Adrenal gland (tissue), 5 donors: ENCODE measurements at regions not wholly inside any gene's neighbourhood (a gene's known extent, or its start where the extent isn't known, plus 50 kb on each side); places are given as distances from the start of the nearest gene placed in this dataset.

ENCODE experiments used
- CTCF ChIP-seq, 6 experiments: fragments of 450-650 bp in 4 of 6; fragments of 200-600 bp in 2 of 6; sonication (generic) in 1 of 6; IDR thresholded peaks; 1 replicate in 5 of 6; 2 replicates in 1 of 6; pipeline versions ENCODE4 v1.5.1 to v1.8.0; 2016 to 2021; ENCODE audit warnings: antibody characterized with exemption in 6 of 6, mild to moderate bottlenecking in 2 of 6, moderate library complexity in 1 of 6
- POLR2A ChIP-seq, 2 donors: fragments of 450-650 bp; IDR thresholded peaks; one replicate each; pipeline ENCODE4 v1.6.1; 2017; ENCODE audit warnings: antibody characterized with exemption in 2 of 2, mild to moderate bottlenecking in 2 of 2, moderate library complexity in 1 of 2
- donor health status: DM: no; HTN: no; CAD: no.

DNA sequence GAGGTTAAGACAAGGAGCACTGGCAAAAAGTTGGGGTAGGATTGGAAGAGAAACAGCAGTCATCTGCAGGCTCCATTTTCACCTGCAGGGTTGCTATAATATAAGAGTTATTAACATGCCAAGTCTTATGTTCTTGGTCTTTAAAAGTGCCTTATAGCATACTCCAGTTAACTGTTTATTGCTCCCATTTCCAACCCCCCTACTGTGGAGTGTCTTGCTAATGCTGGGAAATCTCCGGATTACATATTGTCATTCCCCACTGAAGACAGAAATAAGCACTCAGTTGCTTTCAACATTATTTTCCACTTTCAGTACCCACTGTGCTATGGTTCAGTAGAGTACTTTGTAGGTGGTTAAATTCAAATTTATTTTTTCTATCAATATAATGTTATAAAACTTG lies 1014.3 kb downstream of the RPA4 start:
- TF ChIP-seq CTCF (IDR thresholded peaks at IDR 0.05) (no peak), POLR2A (IDR thresholded peaks at IDR 0.05) (no peak)
